H1 (cell line): ENCODE measurements at regions not wholly inside any gene's neighbourhood (a gene's known extent, or its start where the extent isn't known, plus 50 kb on each side); places are given as distances from the start of the nearest gene placed in this dataset.

Experiments
- CTCF ChIA-PET: fragments of 300-600 bp; sonication (Branson Sonifier 250); formaldehyde crosslinking; loops from one replicate; lab custom pipeline; 2021; ENCODE audit not compliant: partially characterized antibody; lab: Charles Lee
- POLR2A ChIA-PET: fragments of 300-600 bp; sonication (Branson Sonifier 250); formaldehyde crosslinking; loops from one replicate; lab custom pipeline; 2021; ENCODE audit warnings: inconsistent platforms; ENCODE audit not compliant: partially characterized antibody; lab: Charles Lee
- DNase-seq, 2 experiments: peaks; one replicate each; pipeline versions ENCODE4 v3.0.0 to v3.0.0-alpha.2; 2010 to 2022; ENCODE audit warnings: low spot score in 2 of 2, low read depth in 1 of 2, mixed read lengths in 1 of 2
- FAIRE-seq: peaks from 2 replicates; lab custom pipeline; 2011; peaks lifted over from hg19 to GRCh38; lab: Jason Lieb, UNC
- H2AFZ ChIP-seq: 2 replicates; pipeline ENCODE4 v1.8.1; 2012; ENCODE audit warnings: low read length, inconsistent platforms
- H2AK5ac ChIP-seq: 2 replicates; pipeline ENCODE4 v1.6.1; 2013; ENCODE audit warnings: low read depth, low read length
- H2BK120ac ChIP-seq: replicated peaks from 2 replicates; pipeline ENCODE3; 2013; ENCODE audit warnings: low read depth, low read length, inconsistent platforms
- H2BK12ac ChIP-seq: 2 replicates; pipeline ENCODE4 v1.6.1; 2013; ENCODE audit warnings: low read depth, low read length
- H2BK15ac ChIP-seq: 2 replicates; pipeline ENCODE4 v1.6.1; 2013; ENCODE audit warnings: low read length
- H2BK20ac ChIP-seq: 2 replicates; pipeline ENCODE4 v1.6.1; 2013; ENCODE audit warnings: low read length
- H2BK5ac ChIP-seq: 2 replicates; pipeline ENCODE4 v1.6.1; 2013; ENCODE audit warnings: low read depth, low read length
- H3K14ac ChIP-seq: 2 replicates; pipeline ENCODE4 v1.6.1; 2013; ENCODE audit warnings: inconsistent platforms; ENCODE audit not compliant: insufficient read length
- H3K18ac ChIP-seq: 2 replicates; pipeline ENCODE4 v1.6.1; 2013; ENCODE audit warnings: low read length; ENCODE audit errors: extremely low read depth
- H3K23ac ChIP-seq: 2 replicates; pipeline ENCODE4 v1.6.1; 2013; ENCODE audit warnings: inconsistent platforms; ENCODE audit not compliant: insufficient read length
- H3K23me2 ChIP-seq: 2 replicates; pipeline ENCODE4 v1.6.1; 2013; ENCODE audit warnings: low read depth, low read length
- H3K27ac ChIP-seq: 2 replicates; pipeline ENCODE4 v1.6.1; 2011; ENCODE audit warnings: low read depth, low read length, inconsistent platforms
- H3K27me3 ChIP-seq, 4 experiments: replicated peaks in 1 of 4; 1 replicate in 1 of 4; 2 replicates in 3 of 4; pipeline versions ENCODE4 v1.6.1 to v1.8.1; 2011 to 2013; ENCODE audit warnings: low read length in 3 of 4, mild to moderate bottlenecking in 3 of 4, inconsistent platforms in 2 of 4, mixed read lengths in 2 of 4, moderate library complexity in 1 of 4; ENCODE audit not compliant: control insufficient read depth in 3 of 4, insufficient read depth in 3 of 4; ENCODE audit errors: extremely low read depth in 1 of 4
- H3K36me3 ChIP-seq, 4 experiments: 2 replicates each; pipeline versions ENCODE4 v1.6.1 to v1.8.1; 2011 to 2013; ENCODE audit warnings: mild to moderate bottlenecking in 4 of 4, low read length in 3 of 4, moderate library complexity in 2 of 4, control low read depth in 1 of 4, inconsistent platforms in 1 of 4; ENCODE audit not compliant: insufficient read depth in 4 of 4, control insufficient read depth in 2 of 4
- H3K4ac ChIP-seq: replicated peaks from 2 replicates; pipeline ENCODE3; 2013; ENCODE audit warnings: low read length, low read depth, mixed read lengths, inconsistent platforms; ENCODE audit not compliant: insufficient read length
- H3K4me1 ChIP-seq, 4 experiments: replicated peaks in 1 of 4; 1 replicate in 1 of 4; 2 replicates in 3 of 4; pipeline versions ENCODE4 v1.6.1 to v1.8.1; 2011 to 2013; ENCODE audit warnings: low read length in 3 of 4, inconsistent platforms in 2 of 4, mixed read lengths in 1 of 4; ENCODE audit not compliant: insufficient read depth in 4 of 4, control insufficient read depth in 3 of 4
- H3K4me2 ChIP-seq, 2 experiments: 2 replicates each; pipeline versions ENCODE4 v1.6.1 to v1.8.1; 2011 to 2013; ENCODE audit warnings: low read depth in 2 of 2, low read length in 2 of 2, control low read depth in 1 of 2, inconsistent platforms in 1 of 2, mild to moderate bottlenecking in 1 of 2; ENCODE audit not compliant: insufficient read depth in 1 of 2
- H3K4me3 ChIP-seq, 4 experiments: fragments of 200-600, 300-600 bp in 1 of 4; sonication (generic), shearing (Covaris generic), sonication (Bioruptor Twin) in 1 of 4; 2 replicates each; pipeline versions ENCODE4 v1.5.1 to v1.8.1; 2011 to 2016; ENCODE audit warnings: low read length in 4 of 4, low read depth in 3 of 4, control low read depth in 2 of 4, inconsistent platforms in 2 of 4, mild to moderate bottlenecking in 2 of 4, mixed read lengths in 1 of 4, moderate library complexity in 1 of 4; ENCODE audit not compliant: insufficient read depth in 2 of 4; ENCODE audit errors: extremely low read depth in 1 of 4
- H3K56ac ChIP-seq: replicated peaks from 2 replicates; pipeline ENCODE3; 2013; ENCODE audit warnings: low read depth, mild to moderate bottlenecking, mixed read lengths, low read length, inconsistent platforms; ENCODE audit not compliant: insufficient read length
- H3K79me1 ChIP-seq: 2 replicates; pipeline ENCODE4 v1.6.1; 2013; ENCODE audit warnings: low read depth, low read length, control low read depth
- H3K79me2 ChIP-seq, 2 experiments: 2 replicates each; pipeline versions ENCODE4 v1.6.1 to v1.8.1; 2012 to 2013; ENCODE audit warnings: low read length in 2 of 2, mild to moderate bottlenecking in 2 of 2, inconsistent platforms in 1 of 2; ENCODE audit not compliant: insufficient read depth in 2 of 2, control insufficient read depth in 1 of 2
- H3K9ac ChIP-seq, 4 experiments: replicated peaks in 1 of 4; 1 replicate in 1 of 4; 2 replicates in 3 of 4; pipeline versions ENCODE4 v1.6.1 to v1.8.1; 2011 to 2013; ENCODE audit warnings: low read depth in 3 of 4, low read length in 3 of 4, control low read depth in 2 of 4, mild to moderate bottlenecking in 2 of 4, moderate library complexity in 2 of 4, inconsistent platforms in 1 of 4; ENCODE audit errors: extremely low read depth in 1 of 4
- H3K9me3 ChIP-seq, 2 experiments: 2 replicates each; pipeline versions ENCODE4 v1.6.1 to v1.8.1; 2012 to 2013; ENCODE audit warnings: mild to moderate bottlenecking in 2 of 2, moderate library complexity in 2 of 2, control low read depth in 1 of 2, inconsistent platforms in 1 of 2, low read depth in 1 of 2, low read length in 1 of 2, mixed read lengths in 1 of 2; ENCODE audit not compliant: insufficient read depth in 2 of 2
- H4K20me1 ChIP-seq, 2 experiments: replicated peaks in 1 of 2; 2 replicates each; pipeline versions ENCODE3 to v1.8.1; 2011 to 2013; ENCODE audit warnings: inconsistent platforms in 2 of 2, low read length in 2 of 2, mild to moderate bottlenecking in 1 of 2; ENCODE audit not compliant: insufficient read depth in 2 of 2, control insufficient read depth in 1 of 2
- H4K5ac ChIP-seq: 2 replicates; pipeline ENCODE4 v1.6.1; 2013; ENCODE audit warnings: low read length, low read depth, mixed read lengths, inconsistent platforms; ENCODE audit not compliant: insufficient read length
- H4K8ac ChIP-seq: 2 replicates; pipeline ENCODE4 v1.8.0; 2013; ENCODE audit warnings: mild to moderate bottlenecking, moderate library complexity, low read length, inconsistent platforms; ENCODE audit not compliant: insufficient read depth; ENCODE audit errors: extremely low read depth
- H4K91ac ChIP-seq: replicated peaks from 2 replicates; pipeline ENCODE3; 2013; ENCODE audit warnings: low read length, mixed read lengths, inconsistent platforms; ENCODE audit not compliant: insufficient read length
- BACH1 ChIP-seq: IDR thresholded peaks from 2 replicates; pipeline ENCODE4 v1.6.1; 2012; ENCODE audit warnings: low read length, improper control_type of control experiment
- BCL11A ChIP-seq, 2 experiments: IDR thresholded peaks; one replicate each; pipeline ENCODE4 v1.6.1; 2011; ENCODE audit warnings: low read depth in 2 of 2, low read length in 2 of 2, mild to moderate bottlenecking in 2 of 2
- E2F6 ChIP-seq: IDR thresholded peaks from 2 replicates; pipeline ENCODE4 v1.6.1; 2012; ENCODE audit warnings: inconsistent platforms
- MAFK ChIP-seq: IDR thresholded peaks from 2 replicates; pipeline ENCODE4 v1.6.1; 2012; ENCODE audit warnings: low read depth, mild to moderate bottlenecking, improper control_type of control experiment, low read length
- SIN3A ChIP-seq, 2 experiments: IDR thresholded peaks in 1 of 2; conservative IDR thresholded peaks in 1 of 2; 2 replicates each; pipeline ENCODE4 v1.6.1; 2011 to 2012; ENCODE audit warnings: low read length in 2 of 2, improper control_type of control experiment in 1 of 2, low read depth in 1 of 2, mild to moderate bottlenecking in 1 of 2
- SP2 ChIP-seq: IDR thresholded peaks from 2 replicates; pipeline ENCODE4 v1.6.1; 2012; ENCODE audit warnings: mild to moderate bottlenecking, low read length, inconsistent platforms
- TEAD4 ChIP-seq: IDR thresholded peaks from 2 replicates; pipeline ENCODE4 v1.6.1; 2012; ENCODE audit warnings: low read depth, low read length, inconsistent platforms, mixed read lengths
- USF2 ChIP-seq: IDR thresholded peaks from 2 replicates; pipeline ENCODE4 v1.6.1; 2011; ENCODE audit warnings: low read length, improper control_type of control experiment
- YY1 ChIP-seq: IDR thresholded peaks from 2 replicates; pipeline ENCODE4 v1.6.1; 2011; ENCODE audit warnings: low read depth, mild to moderate bottlenecking, low read length
- WGBS, 2 experiments: shearing (Covaris generic) in 1 of 2; methylation state at CpG; one replicate each; pipeline versions ENCODE4 v1.1.6 to v1.1.7; 2013 to 2015; ENCODE audit warnings: low lambda C conversion rate in 2 of 2, mixed read lengths in 2 of 2, inconsistent platforms in 1 of 2, low coverage in 1 of 2, missing lambda C conversion rate in 1 of 2; ENCODE audit not compliant: insufficient replicate concordance in 2 of 2, insufficient coverage in 1 of 2, insufficient read length in 1 of 2; ENCODE audit errors: extremely low coverage in 1 of 2, missing lambda C conversion rate in 1 of 2; 5-methylcytosine and 5-hydroxymethylcytosine counted together
- TF ChIP-seq, protein P1 (sequence below): IDR thresholded peaks from 2 replicates; pipeline ENCODE4 v1.6.1; 2011; ENCODE audit warnings: low read depth, mild to moderate bottlenecking, low read length; ENCODE audit not compliant: insufficient read depth

DNA sequence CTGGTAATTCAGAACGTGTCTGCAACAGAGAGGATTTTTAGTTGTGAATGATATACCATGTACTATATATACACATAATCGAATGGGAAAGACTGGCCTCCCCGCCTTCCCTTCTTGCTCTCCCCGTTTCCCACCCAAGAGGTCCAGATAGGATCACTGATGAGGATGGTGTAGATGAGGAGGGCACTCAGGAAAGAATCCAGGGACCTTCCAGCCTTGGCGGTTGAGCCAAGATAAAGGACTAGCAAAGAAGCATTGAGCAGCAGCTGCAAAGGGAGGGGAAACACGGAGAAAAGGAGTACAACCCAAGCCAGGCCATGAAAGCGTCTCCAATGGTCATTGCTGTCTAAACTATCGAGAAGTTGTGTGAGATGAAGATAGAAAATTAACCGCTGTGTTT is 84.0 kb upstream of the EXOC2 start (continued):
- no peak for TF ChIP-seq MAFK
- TF ChIP-seq, all 59 proteins: peak for 0

DNA sequence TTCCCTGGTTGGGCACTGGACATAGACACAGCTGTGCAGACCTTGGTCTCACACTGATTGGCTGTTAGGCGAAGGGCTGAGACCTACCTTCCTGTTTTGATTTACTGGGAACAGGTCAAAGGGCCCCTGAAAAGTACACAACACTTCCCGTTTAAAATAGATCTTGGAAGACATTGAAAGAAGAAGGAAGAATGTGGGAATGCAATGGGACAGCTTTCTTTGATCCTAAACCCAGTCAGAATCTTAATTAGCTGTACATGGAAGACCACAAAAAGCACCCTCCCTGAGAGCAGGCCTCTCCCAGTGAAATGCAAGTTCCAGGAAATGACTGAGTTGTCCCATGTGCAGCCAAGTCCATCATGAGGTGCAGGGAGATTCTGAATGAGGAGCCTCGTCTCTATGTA is 83.6 kb upstream of the EXOC2 start:
- H3K27ac ChIP-seq, result no peak overlapping the region
- H3K27me3 ChIP-seq, result no peaks in the 10 kb centered on the region
- no peak overlapping the region for H2BK12ac ChIP-seq
- H3K9ac ChIP-seq, result no peak overlapping the region
- H2BK5ac ChIP-seq, result no peak overlapping the region
- H3K14ac ChIP-seq, result no peak overlapping the region
- no peaks in the 10 kb centered on the region for H3K23me2 ChIP-seq
- no peak overlapping the region for H4K8ac ChIP-seq
- no peak overlapping the region for H3K56ac ChIP-seq
- H3K79me1 ChIP-seq, result no peaks in the 10 kb centered on the region
- CTCF ChIA-PET, result interaction anchor here (1.1 to 1.6 kb wide), 3 partner anchors 11 to 193 kb away, joined by 3 to 6 read pairs (median 4); no protein-coding TSS in a partner anchor
- H3K4me1 ChIP-seq, result no peaks in the 10 kb centered on the region
- no peak overlapping the region for H3K4me3 ChIP-seq
- no peak overlapping the region for H3K4ac ChIP-seq
- H3K9me3 ChIP-seq, result no peaks in the 10 kb centered on the region
- H3K36me3 ChIP-seq, result no peaks in the 10 kb centered on the region
- H2BK120ac ChIP-seq, result no peak overlapping the region
- H3K79me2 ChIP-seq, result no peaks in the 10 kb centered on the region
- no peak overlapping the region for H2AFZ ChIP-seq
- no peak overlapping the region for H4K5ac ChIP-seq
- no peak overlapping the region for H2BK20ac ChIP-seq
- no peak overlapping the region for H3K4me2 ChIP-seq
- no peak overlapping the region for H2BK15ac ChIP-seq
- FAIRE-seq (no peak), DNase-seq (no peak)
- no peak overlapping the region for H4K91ac ChIP-seq
- H2AK5ac ChIP-seq, result no peak overlapping the region
- POLR2A ChIA-PET, result no interaction called here
- H3K23ac ChIP-seq, result no peak overlapping the region
- no peaks in the 10 kb centered on the region for H4K20me1 ChIP-seq
- H3K18ac ChIP-seq, result no peak overlapping the region
- 82% methylated on average over 3 of the region's 3 CpGs; no CpG with 5 or more reads in 1 of the 2 experiments for WGBS, 2 experiments
- TF ChIP-seq BACH1, result no peak
- no peak for TF ChIP-seq YY1
- TF ChIP-seq BCL11A (IDR thresholded peaks at IDR 0.05; ENCODE audit: low read depth in 2 of 2, low read length in 2 of 2), result no peak
- no peak for TF ChIP-seq SP2
- TF ChIP-seq USF2, result no peak
- TF ChIP-seq, protein P1, sequence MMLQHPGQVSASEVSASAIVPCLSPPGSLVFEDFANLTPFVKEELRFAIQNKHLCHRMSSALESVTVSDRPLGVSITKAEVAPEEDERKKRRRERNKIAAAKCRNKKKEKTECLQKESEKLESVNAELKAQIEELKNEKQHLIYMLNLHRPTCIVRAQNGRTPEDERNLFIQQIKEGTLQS, result no peak
- no peak for TF ChIP-seq SIN3A (conservative IDR thresholded peaks at IDR 0.05 in 1 of 2, IDR thresholded peaks at IDR 0.05 in 1 of 2; ENCODE audit: low read depth in 1 of 2, low read length in 2 of 2)
- TF ChIP-seq E2F6, result no peak
- no peak for TF ChIP-seq TEAD4
